Activated B cell treated with CpG ODN at 0.5 μM for 24 hours (primary cell): ENCODE measurements at regions not wholly inside any gene's neighbourhood (a gene's known extent, or its start where the extent isn't known, plus 50 kb on each side); places are given as distances from the start of the nearest gene placed in this dataset.

Experiments
- ATAC-seq: fragments of 200-7000 bp; cut with Tn5 transposase; one replicate; pipeline ENCODE4 v1.10.0; 2021; ENCODE audit warnings: low read depth, mild to moderate bottlenecking, moderate library complexity
- CTCF ChIA-PET: fragments of 350-600 bp; sonication (Branson Sonifier 250); formaldehyde crosslinking; loops from one replicate; lab custom pipeline; 2021; ENCODE audit warnings: antibody characterized with exemption; lab: Charles Lee
- POLR2A ChIA-PET: fragments of 350-600 bp; sonication (Branson Sonifier 250); formaldehyde crosslinking; loops from one replicate; lab custom pipeline; 2021; ENCODE audit warnings: antibody characterized with exemption; lab: Charles Lee
- DNase-seq: peaks from one replicate; pipeline ENCODE4 v3.0.0; 2022
- H3K27ac Mint-ChIP-seq: one replicate; pipeline ENCODE4 v1.8.0; 2020; ENCODE audit warnings: mixed read lengths
- H3K27me3 Mint-ChIP-seq: one replicate; pipeline ENCODE4 v1.8.0; 2021; ENCODE audit warnings: mixed read lengths
- H3K36me3 Mint-ChIP-seq: one replicate; pipeline ENCODE4 v1.8.0; 2021; ENCODE audit warnings: low read depth, mixed read lengths
- H3K4me1 Mint-ChIP-seq: one replicate; pipeline ENCODE4 v1.8.0; 2021; ENCODE audit warnings: mixed read lengths
- H3K4me3 Mint-ChIP-seq: one replicate; pipeline ENCODE4 v1.8.0; 2020; ENCODE audit warnings: mild to moderate bottlenecking, mixed read lengths
- H3K9me3 Mint-ChIP-seq: one replicate; pipeline ENCODE4 v1.8.0; 2020; ENCODE audit warnings: mixed read lengths
- intact Hi-C: fragments of 100-400 bp; cut with micrococcal nuclease; formaldehyde crosslinking; loops from one replicate; pipeline ENCODE4 v1.15.1; 2024
- TF ChIP-seq, protein P1 (sequence below): fragments of 200-600 bp; IDR thresholded peaks from one replicate; pipeline ENCODE4 v1.8.0; 2022; ENCODE audit warnings: antibody characterized with exemption, mild to moderate bottlenecking

DNA sequence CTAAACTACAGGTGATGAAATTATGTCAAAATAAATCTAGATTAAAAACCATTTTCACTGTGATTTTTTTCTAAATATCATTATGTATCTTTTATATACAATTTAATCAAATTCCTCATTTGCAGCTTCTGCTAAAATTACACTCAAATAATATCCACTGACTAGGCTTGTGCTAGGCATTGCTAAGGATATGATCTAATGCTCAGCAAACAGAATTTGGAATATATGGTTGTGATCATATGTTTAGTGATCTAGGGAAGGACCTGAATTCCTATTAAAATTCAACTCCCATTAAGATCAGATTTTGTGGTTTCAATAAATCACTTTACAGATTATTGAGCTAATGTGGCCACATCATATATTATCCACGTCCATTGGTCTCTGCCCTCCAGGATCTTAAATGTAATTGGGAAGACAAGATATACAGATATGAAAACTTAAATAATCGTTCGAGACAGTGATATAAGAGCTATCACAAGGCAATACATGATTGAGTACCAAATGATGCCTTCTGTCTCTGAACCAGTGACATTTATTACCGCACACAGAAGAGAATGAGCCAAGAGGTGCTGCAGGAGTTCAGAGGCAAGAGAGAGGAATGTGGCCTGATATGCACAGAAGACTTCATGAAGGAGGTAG, 206.0 kb upstream of the RPS6KA3 start:
- ChIA-PET CTCF (no interaction called here), POLR2A (interaction anchor here (0.5 kb wide), 1 partner anchor 531 kb away, joined by 10 read pairs; no protein-coding TSS in a partner anchor)
- Mint-ChIP-seq H3K27me3 (no peaks in the 10 kb centered on the region), H3K36me3 (no peaks in the 10 kb centered on the region), H3K27ac (no peak overlapping the region), H3K9me3 (no peaks in the 10 kb centered on the region), H3K4me1 (no peaks in the 10 kb centered on the region), H3K4me3 (no peak overlapping the region)
- DNase-seq, result no peak
- intact Hi-C loops, result no loop called here
- TF ChIP-seq, protein P1, sequence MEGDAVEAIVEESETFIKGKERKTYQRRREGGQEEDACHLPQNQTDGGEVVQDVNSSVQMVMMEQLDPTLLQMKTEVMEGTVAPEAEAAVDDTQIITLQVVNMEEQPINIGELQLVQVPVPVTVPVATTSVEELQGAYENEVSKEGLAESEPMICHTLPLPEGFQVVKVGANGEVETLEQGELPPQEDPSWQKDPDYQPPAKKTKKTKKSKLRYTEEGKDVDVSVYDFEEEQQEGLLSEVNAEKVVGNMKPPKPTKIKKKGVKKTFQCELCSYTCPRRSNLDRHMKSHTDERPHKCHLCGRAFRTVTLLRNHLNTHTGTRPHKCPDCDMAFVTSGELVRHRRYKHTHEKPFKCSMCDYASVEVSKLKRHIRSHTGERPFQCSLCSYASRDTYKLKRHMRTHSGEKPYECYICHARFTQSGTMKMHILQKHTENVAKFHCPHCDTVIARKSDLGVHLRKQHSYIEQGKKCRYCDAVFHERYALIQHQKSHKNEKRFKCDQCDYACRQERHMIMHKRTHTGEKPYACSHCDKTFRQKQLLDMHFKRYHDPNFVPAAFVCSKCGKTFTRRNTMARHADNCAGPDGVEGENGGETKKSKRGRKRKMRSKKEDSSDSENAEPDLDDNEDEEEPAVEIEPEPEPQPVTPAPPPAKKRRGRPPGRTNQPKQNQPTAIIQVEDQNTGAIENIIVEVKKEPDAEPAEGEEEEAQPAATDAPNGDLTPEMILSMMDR, result no peak
- no peak for ATAC-seq

DNA sequence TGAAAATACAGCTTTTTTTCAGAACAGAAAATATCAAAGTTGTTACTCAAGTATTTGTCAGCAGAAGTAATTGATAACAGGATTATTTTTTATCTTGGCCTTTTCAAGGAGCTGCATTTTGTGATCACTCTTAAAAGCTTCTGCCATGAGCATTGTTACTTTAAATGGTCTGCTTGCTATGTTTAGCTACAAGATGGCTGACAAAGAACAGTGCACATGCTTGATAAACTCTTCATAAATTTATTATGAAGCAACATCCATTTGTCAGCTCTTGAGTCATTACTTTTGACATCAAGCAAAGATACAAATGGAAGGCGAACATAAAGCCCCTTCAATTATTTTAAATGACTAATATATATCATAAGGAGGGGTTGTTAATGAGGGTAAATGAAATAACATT, 205.4 kb upstream of the RPS6KA3 start:
- Mint-ChIP-seq H3K27ac (no peak overlapping the region), H3K4me3 (no peak overlapping the region), H3K36me3 (no peaks in the 10 kb centered on the region), H3K9me3 (no peaks in the 10 kb centered on the region), H3K27me3 (peaks cover 2% of the 10 kb centered on the region), H3K4me1 (no peaks in the 10 kb centered on the region)
- TF ChIP-seq, protein P1, result no peak
- no peak for DNase-seq
- CTCF ChIA-PET, result no interaction called here
- POLR2A ChIA-PET, result no interaction called here
- intact Hi-C loops, result no loop called here
- ATAC-seq, result no peak

DNA sequence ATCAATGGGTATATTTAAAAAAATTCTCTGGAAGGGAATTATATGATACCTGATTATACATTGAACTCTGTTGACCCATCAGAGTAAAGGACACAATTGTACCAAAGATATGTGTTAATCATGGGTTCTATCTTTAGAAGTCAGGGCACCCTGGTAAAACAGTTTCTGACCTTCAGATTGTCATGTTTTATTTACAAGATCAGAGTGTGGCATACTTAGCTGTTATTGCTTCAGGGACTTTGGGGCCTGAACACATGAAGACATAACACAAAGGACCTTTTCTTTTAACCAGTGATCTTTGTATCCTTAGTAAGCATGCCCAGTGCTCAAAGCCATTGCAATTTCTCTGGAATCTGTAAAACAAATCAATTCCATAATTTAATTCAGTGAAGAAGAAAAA, 204.8 kb upstream of the RPS6KA3 start:
- Mint-ChIP-seq H3K4me3 (no peak overlapping the region), H3K27me3 (peaks cover 2% of the 10 kb centered on the region), H3K27ac (no peak overlapping the region), H3K36me3 (no peaks in the 10 kb centered on the region), H3K9me3 (no peaks in the 10 kb centered on the region), H3K4me1 (no peaks in the 10 kb centered on the region)
- no peak for ATAC-seq
- ChIA-PET POLR2A (no interaction called here), CTCF (no interaction called here)
- intact Hi-C loops, result no loop called here
- TF ChIP-seq, protein P1, result no peak
- DNase-seq, result no peak

- no peak for ATAC-seq
- Mint-ChIP-seq H3K9me3 (no peaks in the 10 kb centered on the region), H3K4me1 (no peaks in the 10 kb centered on the region), H3K36me3 (no peaks in the 10 kb centered on the region), H3K4me3 (no peak overlapping the region), H3K27ac (no peak overlapping the region), H3K27me3 (peaks cover 4% of the 10 kb centered on the region)
- TF ChIP-seq, protein P1, result no peak
- ChIA-PET POLR2A (no interaction called here), CTCF (no interaction called here)
- DNase-seq, result no peak
- intact Hi-C loops, result no loop called here
Observed at GRCh38 chrX:20463296-20464075, 196.8 kb upstream of the RPS6KA3 start.

- DNase-seq (no peak), ATAC-seq (no peak)
- Mint-ChIP-seq H3K9me3 (no peaks in the 10 kb centered on the region), H3K36me3 (no peaks in the 10 kb centered on the region), H3K27ac (no peak overlapping the region), H3K4me1 (no peaks in the 10 kb centered on the region), H3K4me3 (no peak overlapping the region), H3K27me3 (peaks cover 1% of the 10 kb centered on the region)
- CTCF ChIA-PET, result no interaction called here
- intact Hi-C loops, result no loop called here
- TF ChIP-seq, protein P1, result no peak
- POLR2A ChIA-PET, result no interaction called here
Observed at GRCh38 chrX:20461576-20461975, 194.9 kb upstream of the RPS6KA3 start.
